GM19324 (cell line): ENCODE measurements at regions not wholly inside any gene's neighbourhood (a gene's known extent, or its start where the extent isn't known, plus 50 kb on each side); places are given as distances from the start of the nearest gene placed in this dataset.
"Not testable (repeated sequence)": the region's sequence is repeated elsewhere in the genome, so short reads cannot be mapped to it uniquely, and the experiment has no call there.

Experiments
- ATAC-seq: cut with Tn5 transposase; IDR thresholded peaks from one replicate; pipeline ENCODE4 v1.9.1; 2021; ENCODE audit warnings: mild to moderate bottlenecking, moderate library complexity; ENCODE audit not compliant: unreplicated experiment, low FRiP score

DNA sequence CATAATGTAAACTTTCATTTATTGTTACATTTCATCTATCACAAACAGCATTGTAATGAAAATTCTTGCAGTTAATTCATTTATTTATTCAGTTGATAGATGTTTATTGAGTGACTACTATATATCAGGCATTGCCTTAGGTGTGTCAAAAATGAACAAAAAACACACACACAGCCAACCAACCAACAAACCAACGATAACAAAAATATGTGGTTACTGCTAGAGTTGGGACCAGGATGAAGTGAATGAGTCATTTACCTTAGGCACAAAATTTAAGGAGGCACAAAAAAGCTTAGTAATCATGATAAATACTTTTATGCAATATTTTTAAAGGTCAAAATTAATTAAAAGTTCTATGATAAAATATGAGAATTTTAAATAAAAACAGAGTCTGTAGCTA lies 223.4 kb downstream of the CSNK1G3 start:
- no peak for ATAC-seq

DNA sequence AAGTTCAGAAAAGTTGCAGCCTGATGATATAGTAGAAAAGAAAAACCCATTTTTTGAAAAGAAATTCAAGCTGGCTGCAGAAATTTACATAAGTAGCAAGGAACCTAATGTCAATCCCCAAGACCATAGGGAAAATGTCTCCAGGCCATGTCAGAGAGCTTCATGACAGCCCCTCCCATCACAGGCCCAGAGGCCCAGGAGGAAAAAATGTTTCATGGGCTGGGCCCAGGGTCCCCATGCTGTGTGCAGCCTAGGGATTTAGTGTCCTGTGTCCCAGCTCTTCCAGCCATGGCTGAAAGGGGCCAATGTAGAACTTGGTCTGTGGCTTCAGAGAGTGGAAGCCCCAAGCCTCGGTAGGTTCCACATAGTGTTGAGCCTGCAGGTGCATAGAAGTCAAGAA lies 220.3 kb downstream of the CSNK1G3 start:
- no peak for ATAC-seq

- ATAC-seq = no peak
Measured at GRCh38 chr5:123722451-123722850, 210.5 kb downstream of the CSNK1G3 start.

DNA sequence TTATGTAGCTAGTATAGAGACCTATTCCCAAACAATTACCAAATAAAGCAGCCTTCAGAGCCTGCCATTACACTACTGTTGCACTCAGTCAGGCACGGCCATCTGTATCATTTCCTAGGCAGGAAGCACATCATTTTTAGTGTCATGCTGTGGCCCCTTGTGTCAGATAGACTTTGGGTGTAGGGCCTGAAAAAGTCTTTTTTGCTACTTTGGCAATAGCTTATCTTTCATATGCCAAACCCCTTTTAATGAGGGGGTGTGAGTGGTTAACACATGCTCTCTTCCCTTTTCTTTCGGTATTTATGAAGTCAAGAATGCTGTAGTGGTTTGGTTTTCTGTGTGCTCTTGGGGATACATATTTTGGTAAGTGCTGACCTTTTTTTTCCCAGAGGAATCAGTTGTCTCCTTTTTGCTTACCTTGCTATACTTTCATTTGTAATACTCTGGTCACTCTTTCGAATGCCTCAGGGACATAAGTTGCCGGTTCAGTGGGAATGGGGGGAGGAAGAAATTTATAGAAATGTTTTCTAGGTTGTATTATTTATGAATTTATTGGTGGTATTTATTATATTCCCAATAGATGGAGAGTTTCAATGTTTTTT lies 209.8 kb downstream of the CSNK1G3 start:
- ATAC-seq = no peak

- no peak for ATAC-seq
Measured at GRCh38 chr5:123720955-123721354, 209.0 kb downstream of the CSNK1G3 start.

DNA sequence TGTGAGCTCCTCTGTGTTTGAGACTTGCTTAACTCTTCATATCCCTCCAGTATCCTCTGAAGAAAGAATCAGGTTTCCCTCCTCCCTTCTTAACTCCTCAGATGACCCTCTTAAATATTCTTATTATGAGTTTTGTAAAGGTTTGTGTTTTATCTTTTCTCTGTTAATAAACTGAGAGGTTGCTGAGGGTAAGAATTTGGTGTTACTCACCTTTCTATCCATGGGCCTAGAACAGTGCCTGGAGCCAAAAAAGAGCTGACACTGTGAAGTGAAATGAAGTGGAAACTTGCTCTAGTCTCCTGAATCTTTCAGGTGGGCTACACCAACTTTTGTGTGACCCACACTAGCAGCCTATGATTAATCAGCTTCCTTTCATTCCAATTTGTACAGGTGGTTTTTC lies 208.4 kb downstream of the CSNK1G3 start:
- ATAC-seq = no peak

DNA sequence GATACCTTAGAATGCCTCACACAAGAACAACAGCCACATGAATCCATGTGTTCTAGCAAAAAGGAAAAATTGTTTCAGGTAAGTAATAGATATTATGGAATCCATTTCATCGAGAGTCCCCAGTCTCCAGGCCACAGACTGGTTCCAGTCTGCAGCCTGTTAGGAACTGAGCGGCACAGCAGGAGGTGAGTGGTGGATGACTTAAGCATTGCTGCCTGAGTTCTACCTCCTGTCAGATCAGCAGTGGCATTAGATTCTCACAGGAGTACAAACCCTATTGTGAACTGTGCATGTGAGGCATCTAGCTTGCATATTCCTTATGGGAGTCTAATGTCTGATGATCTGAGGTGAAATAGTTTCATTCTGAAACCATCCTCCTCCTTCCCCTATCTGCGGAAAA lies 207.0 kb downstream of the CSNK1G3 start:
- no peak for ATAC-seq

GRCh38 chr5:123718238-123718637 lies 206.3 kb downstream of the CSNK1G3 start:
- ATAC-seq = no peak

DNA sequence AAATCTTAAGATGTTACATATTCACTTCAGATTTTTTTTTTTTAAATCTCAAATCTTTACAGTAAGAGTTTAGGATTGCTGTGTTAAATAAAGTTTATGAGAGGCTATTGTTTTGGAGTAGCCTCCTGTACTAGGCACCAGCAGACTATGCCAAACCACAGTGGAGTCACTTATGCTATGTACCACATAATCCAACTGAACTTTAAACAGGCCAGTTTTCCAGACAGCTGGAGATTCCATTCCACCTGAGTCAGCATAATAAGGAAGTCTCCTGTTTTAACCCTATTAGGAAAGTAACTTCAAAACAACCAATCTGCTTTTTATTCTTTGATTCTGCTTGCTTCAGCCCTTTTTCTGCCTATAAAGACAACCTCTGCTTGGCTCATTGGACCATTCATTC lies 205.2 kb downstream of the CSNK1G3 start:
- no peak for ATAC-seq

DNA sequence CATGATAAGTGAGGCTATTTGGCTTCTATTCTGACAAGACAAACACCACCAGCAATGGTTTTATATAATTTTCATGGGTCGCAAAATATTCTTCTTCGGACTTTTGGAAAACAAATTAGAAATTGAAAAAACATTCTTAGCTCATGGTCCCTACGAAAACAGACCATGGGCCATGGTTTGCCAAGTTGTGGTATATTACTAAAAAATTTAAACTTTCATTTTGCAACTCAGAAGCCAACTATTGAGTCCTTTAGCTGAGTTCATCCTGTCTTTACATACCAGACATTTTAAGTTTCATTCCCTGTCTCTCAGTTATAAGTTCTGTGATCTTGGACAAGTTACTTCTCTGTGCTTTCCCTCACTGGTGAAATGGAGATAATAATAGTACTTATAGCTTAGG lies 198.1 kb downstream of the CSNK1G3 start:
- no peak for ATAC-seq

DNA sequence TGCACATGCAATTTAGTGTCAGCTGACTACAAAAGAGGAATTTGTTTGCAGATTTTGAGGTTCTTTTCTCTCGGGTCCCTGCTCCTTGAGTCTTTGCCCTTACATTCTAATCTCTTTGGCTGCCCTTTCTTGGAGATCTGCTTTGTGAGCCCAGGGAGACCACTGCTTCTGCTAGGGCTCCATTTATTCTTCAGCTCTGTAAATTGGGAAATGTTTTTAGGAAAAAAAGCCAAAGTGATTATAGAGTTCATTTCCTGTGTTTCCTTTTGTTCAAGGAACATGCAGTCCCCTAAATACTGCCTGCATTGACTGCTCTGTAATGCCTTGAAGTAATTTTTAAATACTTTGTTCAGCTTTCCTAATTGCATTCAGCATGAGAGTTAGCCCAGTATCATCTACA lies 197.4 kb downstream of the CSNK1G3 start:
- ATAC-seq = no peak

DNA sequence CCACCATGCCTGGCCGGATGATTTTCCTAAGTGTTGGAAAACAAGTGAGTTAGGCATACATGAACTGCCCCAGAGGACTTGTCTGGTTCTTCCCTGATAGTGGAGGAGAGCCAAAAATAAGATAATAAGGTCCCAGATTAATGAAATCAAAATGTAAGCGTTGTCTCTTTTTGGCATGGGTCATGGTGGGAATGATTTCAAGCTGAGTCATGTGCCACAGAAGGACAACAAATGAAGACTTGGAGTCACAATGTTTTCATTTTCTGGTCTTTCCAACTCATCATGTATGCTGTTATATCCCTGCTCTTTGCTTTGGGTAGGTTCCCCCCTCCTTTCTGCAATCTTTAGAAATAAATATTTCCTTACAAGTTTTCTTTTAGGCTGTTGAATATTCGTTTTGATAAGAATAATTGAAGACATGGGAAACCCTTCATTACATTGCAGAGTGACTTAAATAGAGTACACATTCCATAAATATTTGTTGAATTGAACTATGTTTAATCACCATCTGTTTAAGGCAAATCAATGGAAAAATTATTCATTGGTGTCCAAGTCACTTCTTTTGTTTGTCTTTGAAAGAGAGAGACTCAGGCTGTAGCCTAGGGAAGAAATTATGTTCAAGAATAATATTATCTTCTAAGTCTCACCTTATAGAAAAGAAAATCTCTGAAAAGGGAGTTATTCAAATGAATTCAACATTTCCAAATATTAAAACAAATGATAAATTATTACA lies 196.3 kb downstream of the CSNK1G3 start:
- ATAC-seq = no peak

- no peak for ATAC-seq
Measured at GRCh38 chr5:123706531-123706930, 194.6 kb downstream of the CSNK1G3 start.

GRCh38 chr5:123705741-123706140 lies 193.8 kb downstream of the CSNK1G3 start:
- ATAC-seq = no peak

DNA sequence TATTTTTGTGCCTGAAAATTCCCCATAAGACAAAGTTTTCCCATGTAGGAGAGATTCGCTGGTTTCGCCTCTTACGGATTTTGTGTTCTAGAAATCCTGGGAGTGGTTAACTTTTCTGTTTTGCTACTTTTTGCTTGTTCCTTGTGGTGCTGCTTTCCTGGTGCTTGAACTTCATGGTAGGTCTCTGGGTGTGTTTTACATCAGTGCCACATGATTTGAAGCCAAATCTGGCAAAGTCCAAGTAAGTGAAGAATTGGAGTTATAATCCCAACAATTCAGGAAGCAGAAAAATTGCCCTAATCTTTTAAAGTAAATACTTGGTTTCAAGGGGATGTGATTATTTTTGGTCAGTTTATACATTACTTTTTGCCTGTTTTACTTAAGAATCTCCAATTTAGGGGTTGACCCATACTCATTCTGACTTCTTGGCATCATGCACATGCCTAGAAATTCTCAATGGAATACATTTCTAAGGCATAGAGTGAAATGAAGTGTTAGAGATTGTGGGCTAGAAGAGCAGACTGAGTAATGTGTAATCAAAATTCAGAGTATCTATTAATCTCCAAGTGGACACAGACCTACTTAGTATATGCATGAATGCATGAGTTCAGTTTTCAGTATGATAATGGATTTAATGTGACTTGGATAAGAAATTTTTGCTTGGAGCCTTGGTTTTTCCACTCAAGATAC lies 189.7 kb downstream of the CSNK1G3 start:
- ATAC-seq = no peak

DNA sequence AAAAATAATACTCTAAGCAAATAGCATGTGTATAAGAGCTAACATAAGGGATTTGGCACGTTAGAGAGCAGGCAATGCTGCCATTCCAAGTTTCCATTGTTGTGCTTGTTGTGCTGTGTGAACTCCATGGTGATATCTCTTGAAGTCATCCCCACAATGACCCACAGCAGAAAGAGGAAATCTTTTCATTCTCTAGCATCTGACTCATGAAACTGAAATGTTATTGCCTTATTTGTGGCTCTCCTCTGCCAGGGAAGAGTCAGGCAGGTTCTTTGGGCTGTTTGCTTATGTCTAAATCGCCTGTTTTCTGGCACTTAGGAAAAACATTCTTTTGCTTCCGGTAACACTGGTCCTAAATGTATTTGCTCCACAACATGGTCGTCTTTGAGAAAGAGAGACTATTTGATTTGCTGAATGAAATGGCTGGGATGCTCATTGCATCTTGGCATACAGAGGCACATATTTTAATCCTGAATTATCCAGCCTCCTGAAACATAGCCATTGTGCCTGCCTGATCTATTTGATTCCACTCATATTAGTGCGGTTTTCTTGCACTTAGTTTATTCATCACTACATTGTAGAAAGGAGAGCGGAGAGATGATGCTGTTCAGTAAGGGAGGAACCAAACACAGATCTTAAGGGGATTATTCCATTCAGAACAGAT lies 188.8 kb downstream of the CSNK1G3 start:
- ATAC-seq = no peak

DNA sequence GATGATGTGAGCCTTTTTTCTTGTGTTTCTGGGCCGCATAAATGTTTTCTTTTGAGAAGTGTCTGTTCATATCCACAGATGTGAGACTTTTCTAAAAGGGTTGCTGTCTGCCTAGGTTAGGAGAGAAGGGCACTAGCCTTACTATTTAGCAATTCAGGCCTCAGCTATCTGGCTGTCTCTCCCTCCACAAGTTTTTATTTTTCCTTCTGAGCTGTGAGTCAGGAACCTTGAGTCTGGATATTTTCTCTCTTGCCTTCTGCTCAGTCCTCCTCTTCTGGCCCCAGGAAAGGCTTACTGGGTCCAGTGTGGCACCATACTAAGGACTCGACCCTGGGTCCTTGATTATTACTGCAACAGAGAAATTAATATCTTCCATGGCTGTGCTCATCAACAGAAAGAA lies 187.6 kb downstream of the CSNK1G3 start:
- ATAC-seq = no peak

GRCh38 chr5:123698937-123699336 lies 187.0 kb downstream of the CSNK1G3 start:
- not testable (repeated sequence) for ATAC-seq

GRCh38 chr5:123696921-123697341 lies 185.0 kb downstream of the CSNK1G3 start:
- no peak for ATAC-seq

DNA sequence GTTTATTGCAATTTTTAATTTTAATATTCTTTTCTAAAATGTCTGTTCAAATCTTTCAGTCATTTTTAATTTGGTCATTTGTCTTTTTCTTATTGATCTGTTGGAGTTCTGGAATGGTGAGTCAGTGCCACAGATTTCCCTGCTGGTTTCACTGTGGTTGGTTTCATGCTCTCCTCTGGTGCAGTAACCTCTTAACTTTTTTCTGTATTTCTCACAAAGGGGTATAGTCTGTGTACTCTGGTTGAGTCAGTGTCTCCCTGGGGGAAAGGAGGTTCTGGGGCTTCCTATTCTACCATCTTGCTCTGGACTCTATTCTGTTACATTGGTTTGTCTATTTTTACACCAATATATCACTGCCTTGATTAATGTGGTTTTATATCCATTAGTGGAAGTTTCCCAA lies 178.8 kb downstream of the CSNK1G3 start:
- ATAC-seq = no peak

DNA sequence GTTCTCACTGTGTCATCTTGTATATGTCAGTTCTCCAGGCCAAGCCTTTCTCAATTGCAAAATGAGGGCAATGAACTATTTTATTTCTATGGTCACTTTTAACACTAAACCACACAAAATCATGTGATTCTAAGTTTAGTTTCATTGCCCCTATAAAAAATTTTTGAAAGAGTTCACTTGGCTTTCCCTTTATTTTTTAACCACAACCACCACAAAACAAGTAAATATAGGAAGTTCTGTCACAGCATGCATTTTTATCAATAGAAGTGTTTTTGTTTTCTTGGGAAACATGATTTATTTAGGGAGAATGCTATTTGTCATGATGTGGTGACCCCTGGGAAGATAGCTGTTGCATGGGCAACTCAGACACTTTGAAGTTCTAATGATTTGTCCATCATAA lies 169.1 kb downstream of the CSNK1G3 start:
- no peak for ATAC-seq
